ENCODE measurements at regions not wholly inside any gene's neighbourhood (a gene's known extent, or its start where the extent isn't known, plus 50 kb on each side); places are given as distances from the start of the nearest gene placed in this dataset.

DNA sequence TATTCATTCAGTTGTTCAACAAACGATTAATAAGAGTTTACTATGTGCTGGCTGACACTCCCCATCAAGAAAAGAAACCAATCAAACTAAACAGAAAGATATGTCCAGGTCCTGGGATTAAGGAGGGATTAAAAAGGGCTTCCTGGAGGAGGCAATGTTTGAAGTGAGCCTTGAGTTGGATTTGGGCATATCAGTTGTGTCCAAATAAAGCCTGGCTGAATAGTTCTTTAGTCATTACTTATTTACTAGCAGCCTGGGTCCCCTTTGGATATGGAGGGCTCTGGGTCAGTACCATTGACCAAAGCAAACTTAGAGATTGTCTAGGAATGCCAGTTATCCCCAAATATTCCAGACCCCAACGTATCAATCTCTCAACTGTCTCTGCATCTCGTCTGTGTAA is 117.7 kb downstream of the COPRS start (continued):
- TF ChIP-seq, protein P1, sequence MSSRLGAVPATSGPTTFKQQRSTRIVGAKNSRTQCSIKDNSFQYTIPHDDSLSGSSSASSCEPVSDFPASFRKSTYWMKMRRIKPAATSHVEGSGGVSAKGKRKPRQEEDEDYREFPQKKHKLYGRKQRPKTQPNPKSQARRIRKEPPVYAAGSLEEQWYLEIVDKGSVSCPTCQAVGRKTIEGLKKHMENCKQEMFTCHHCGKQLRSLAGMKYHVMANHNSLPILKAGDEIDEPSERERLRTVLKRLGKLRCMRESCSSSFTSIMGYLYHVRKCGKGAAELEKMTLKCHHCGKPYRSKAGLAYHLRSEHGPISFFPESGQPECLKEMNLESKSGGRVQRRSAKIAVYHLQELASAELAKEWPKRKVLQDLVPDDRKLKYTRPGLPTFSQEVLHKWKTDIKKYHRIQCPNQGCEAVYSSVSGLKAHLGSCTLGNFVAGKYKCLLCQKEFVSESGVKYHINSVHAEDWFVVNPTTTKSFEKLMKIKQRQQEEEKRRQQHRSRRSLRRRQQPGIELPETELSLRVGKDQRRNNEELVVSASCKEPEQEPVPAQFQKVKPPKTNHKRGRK (CRISPR knock-in tag; IDR thresholded peaks at IDR 0.05; ENCODE audit: borderline replicate concordance): no peak
- TF ChIP-seq, protein P2, sequence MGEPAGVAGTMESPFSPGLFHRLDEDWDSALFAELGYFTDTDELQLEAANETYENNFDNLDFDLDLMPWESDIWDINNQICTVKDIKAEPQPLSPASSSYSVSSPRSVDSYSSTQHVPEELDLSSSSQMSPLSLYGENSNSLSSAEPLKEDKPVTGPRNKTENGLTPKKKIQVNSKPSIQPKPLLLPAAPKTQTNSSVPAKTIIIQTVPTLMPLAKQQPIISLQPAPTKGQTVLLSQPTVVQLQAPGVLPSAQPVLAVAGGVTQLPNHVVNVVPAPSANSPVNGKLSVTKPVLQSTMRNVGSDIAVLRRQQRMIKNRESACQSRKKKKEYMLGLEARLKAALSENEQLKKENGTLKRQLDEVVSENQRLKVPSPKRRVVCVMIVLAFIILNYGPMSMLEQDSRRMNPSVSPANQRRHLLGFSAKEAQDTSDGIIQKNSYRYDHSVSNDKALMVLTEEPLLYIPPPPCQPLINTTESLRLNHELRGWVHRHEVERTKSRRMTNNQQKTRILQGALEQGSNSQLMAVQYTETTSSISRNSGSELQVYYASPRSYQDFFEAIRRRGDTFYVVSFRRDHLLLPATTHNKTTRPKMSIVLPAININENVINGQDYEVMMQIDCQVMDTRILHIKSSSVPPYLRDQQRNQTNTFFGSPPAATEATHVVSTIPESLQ (CRISPR knock-in tag; IDR thresholded peaks at IDR 0.05): no peak
- no peak for TF ChIP-seq ETV6 (CRISPR knock-in tag; IDR thresholded peaks at IDR 0.05)
- no peak for TF ChIP-seq GTF2I (CRISPR knock-in tag; conservative IDR thresholded peaks at IDR 0.05)
- no peak for TF ChIP-seq ZNF138 (CRISPR knock-in tag; conservative IDR thresholded peaks at IDR 0.05)
- TF ChIP-seq NFYB (CRISPR knock-in tag; conservative IDR thresholded peaks at IDR 0.05; ENCODE audit: low read depth): no peak
- no peak for TF ChIP-seq ZNF423 (CRISPR knock-in tag; IDR thresholded peaks at IDR 0.05)
- TF ChIP-seq, protein P3, sequence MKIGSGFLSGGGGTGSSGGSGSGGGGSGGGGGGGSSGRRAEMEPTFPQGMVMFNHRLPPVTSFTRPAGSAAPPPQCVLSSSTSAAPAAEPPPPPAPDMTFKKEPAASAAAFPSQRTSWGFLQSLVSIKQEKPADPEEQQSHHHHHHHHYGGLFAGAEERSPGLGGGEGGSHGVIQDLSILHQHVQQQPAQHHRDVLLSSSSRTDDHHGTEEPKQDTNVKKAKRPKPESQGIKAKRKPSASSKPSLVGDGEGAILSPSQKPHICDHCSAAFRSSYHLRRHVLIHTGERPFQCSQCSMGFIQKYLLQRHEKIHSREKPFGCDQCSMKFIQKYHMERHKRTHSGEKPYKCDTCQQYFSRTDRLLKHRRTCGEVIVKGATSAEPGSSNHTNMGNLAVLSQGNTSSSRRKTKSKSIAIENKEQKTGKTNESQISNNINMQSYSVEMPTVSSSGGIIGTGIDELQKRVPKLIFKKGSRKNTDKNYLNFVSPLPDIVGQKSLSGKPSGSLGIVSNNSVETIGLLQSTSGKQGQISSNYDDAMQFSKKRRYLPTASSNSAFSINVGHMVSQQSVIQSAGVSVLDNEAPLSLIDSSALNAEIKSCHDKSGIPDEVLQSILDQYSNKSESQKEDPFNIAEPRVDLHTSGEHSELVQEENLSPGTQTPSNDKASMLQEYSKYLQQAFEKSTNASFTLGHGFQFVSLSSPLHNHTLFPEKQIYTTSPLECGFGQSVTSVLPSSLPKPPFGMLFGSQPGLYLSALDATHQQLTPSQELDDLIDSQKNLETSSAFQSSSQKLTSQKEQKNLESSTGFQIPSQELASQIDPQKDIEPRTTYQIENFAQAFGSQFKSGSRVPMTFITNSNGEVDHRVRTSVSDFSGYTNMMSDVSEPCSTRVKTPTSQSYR (CRISPR knock-in tag; IDR thresholded peaks at IDR 0.05): no peak
- TF ChIP-seq ZNF671 (CRISPR knock-in tag; IDR thresholded peaks at IDR 0.05): no peak
- TF ChIP-seq, protein P4, sequence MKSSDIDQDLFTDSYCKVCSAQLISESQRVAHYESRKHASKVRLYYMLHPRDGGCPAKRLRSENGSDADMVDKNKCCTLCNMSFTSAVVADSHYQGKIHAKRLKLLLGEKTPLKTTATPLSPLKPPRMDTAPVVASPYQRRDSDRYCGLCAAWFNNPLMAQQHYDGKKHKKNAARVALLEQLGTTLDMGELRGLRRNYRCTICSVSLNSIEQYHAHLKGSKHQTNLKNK (CRISPR knock-in tag; IDR thresholded peaks at IDR 0.05): no peak
- no peak for TF ChIP-seq OVOL2 (CRISPR knock-in tag; IDR thresholded peaks at IDR 0.05; ENCODE audit: borderline replicate concordance)

DNA sequence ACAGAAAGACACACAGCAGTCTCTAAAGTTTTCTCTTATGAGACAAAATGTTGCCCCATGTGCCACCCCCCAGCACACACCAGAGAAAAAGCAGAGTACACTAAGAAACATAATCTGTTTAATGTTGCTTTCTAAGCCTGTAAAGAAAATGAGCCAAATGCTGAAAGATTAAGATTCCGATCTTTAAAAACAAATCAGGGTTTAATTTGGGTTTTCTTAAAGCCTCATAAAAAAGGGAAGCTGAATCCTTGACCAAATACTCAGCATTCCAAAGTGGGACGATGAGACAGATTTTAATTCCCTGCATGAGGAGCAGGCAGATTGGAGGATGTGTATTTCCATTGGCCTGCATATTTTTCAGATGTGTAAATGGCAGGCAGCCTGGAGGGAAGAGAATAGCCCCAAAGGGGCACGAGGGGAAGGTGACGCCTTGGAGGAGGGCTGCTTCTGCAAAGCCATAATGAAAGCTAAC is 118.4 kb downstream of the COPRS start:
- Mint-ChIP-seq H3K36me3 (no peaks in the 10 kb centered on the region), H3K9me3 (no peaks in the 10 kb centered on the region), H3K4me3 (no peak overlapping the region), H3K27ac (no peak overlapping the region), H3K4me1 (peaks cover 15% of the 10 kb centered on the region), H3K27me3 (ENCODE audit: low read depth) (no peaks in the 10 kb centered on the region)
- TF ChIP-seq PRRX2 (CRISPR knock-in tag; IDR thresholded peaks at IDR 0.05) (no peak), KAT7 (CRISPR knock-in tag; IDR thresholded peaks at IDR 0.05; ENCODE audit: borderline replicate concordance) (no peak), TEAD4 (CRISPR knock-in tag; IDR thresholded peaks at IDR 0.05) (no peak), ZNF671 (CRISPR knock-in tag; IDR thresholded peaks at IDR 0.05) (no peak), MXD4 (CRISPR knock-in tag; IDR thresholded peaks at IDR 0.05; ENCODE audit: borderline replicate concordance) (no peak), ESRRA (CRISPR knock-in tag; IDR thresholded peaks at IDR 0.05; ENCODE audit: borderline replicate concordance) (no peak), ZNF232 (CRISPR knock-in tag; IDR thresholded peaks at IDR 0.05) (no peak), ZNF396 (CRISPR knock-in tag; IDR thresholded peaks at IDR 0.05; ENCODE audit: borderline replicate concordance) (no peak), ZBTB21 (CRISPR knock-in tag; IDR thresholded peaks at IDR 0.05; ENCODE audit: borderline replicate concordance) (no peak), CREM (CRISPR knock-in tag; IDR thresholded peaks at IDR 0.05) (no peak)
- TF ChIP-seq, protein P5, sequence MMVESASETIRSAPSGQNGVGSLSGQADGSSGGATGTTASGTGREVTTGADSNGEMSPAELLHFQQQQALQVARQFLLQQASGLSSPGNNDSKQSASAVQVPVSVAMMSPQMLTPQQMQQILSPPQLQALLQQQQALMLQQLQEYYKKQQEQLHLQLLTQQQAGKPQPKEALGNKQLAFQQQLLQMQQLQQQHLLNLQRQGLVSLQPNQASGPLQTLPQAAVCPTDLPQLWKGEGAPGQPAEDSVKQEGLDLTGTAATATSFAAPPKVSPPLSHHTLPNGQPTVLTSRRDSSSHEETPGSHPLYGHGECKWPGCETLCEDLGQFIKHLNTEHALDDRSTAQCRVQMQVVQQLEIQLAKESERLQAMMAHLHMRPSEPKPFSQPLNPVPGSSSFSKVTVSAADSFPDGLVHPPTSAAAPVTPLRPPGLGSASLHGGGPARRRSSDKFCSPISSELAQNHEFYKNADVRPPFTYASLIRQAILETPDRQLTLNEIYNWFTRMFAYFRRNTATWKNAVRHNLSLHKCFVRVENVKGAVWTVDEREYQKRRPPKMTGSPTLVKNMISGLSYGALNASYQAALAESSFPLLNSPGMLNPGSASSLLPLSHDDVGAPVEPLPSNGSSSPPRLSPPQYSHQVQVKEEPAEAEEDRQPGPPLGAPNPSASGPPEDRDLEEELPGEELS (CRISPR knock-in tag; IDR thresholded peaks at IDR 0.05): no peak
- TF ChIP-seq, protein P6, sequence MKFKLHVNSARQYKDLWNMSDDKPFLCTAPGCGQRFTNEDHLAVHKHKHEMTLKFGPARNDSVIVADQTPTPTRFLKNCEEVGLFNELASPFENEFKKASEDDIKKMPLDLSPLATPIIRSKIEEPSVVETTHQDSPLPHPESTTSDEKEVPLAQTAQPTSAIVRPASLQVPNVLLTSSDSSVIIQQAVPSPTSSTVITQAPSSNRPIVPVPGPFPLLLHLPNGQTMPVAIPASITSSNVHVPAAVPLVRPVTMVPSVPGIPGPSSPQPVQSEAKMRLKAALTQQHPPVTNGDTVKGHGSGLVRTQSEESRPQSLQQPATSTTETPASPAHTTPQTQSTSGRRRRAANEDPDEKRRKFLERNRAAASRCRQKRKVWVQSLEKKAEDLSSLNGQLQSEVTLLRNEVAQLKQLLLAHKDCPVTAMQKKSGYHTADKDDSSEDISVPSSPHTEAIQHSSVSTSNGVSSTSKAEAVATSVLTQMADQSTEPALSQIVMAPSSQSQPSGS (CRISPR knock-in tag; IDR thresholded peaks at IDR 0.05; ENCODE audit: borderline replicate concordance, low read depth): no peak
- TF ChIP-seq, protein P7, sequence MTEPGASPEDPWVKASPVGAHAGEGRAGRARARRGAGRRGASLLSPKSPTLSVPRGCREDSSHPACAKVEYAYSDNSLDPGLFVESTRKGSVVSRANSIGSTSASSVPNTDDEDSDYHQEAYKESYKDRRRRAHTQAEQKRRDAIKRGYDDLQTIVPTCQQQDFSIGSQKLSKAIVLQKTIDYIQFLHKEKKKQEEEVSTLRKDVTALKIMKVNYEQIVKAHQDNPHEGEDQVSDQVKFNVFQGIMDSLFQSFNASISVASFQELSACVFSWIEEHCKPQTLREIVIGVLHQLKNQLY (CRISPR knock-in tag; IDR thresholded peaks at IDR 0.05): no peak
- POLR2A ChIA-PET: no interaction called here
- CTCF ChIA-PET: interaction anchor here (0.5 to 1.4 kb wide), 2 partner anchors 44 to 397 kb away, joined by 3 to 5 read pairs; no protein-coding TSS in a partner anchor
- no peak for DNase-seq (ENCODE audit: low spot score)
- no peak for ATAC-seq

Measured in WTC11 (cell line).